Ramos (cell line): ENCODE measurements at regions not wholly inside any gene's neighbourhood (a gene's known extent, or its start where the extent isn't known, plus 50 kb on each side); places are given as distances from the start of the nearest gene placed in this dataset.

ENCODE experiments used
- in situ Hi-C: fragments of 300-500 bp; cut with MboI; formaldehyde crosslinking; loops from one replicate; pipeline ENCODE4 v1.14.3; 2022; ENCODE audit warnings: low sequenced_read_pairs; ENCODE audit not compliant: unreplicated experiment

DNA sequence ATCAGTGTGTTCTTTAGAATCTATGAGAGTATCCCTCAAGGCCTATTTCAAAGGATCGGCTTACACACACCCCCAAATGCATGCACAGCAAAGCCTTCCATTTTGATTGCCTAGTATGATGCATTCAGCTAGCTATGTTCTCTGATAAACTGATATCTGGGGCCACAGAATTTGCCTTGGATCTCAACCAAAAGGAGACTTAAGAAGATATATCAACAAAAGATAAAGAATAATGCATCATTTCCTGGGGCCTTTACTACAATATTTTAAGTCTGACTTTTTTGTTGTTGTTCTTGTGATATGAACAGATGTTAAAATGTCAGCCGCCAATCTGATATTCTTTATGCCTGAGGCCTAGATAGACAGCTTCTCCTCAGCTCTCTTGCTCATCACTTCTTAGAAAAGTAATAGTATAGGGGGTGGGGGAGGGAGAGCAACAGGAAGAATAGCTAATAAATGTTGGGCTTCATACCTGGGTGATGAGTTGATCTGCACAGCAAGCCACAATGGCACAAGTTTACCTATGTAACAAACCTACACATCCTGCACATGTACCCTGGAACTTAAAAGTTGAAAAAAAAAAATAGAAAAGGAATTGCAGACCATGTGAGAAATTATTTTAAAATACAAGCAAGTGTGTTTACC, 792.9 kb upstream of the GHITM start:
- in situ Hi-C loops: no loop called here

DNA sequence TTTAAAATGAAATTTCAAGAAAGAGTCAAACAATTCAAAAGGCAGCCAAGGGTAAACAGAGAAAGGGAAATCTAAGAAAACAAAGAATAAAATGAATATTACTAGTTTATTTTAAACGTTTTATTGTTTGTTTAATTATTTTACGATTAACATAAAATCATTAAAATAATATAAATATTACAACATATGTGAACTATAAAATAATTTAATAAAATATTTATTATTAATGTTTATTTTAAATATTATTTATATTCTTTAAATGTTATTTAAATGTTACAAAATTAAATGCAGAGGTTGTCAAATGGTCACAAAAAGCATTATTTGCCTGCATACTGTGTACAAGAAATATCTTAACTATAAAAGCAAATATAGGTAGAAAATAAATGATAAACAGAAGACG, 786.7 kb upstream of the GHITM start:
- in situ Hi-C loops: no loop called here

- in situ Hi-C loops: no loop called here
Observed at GRCh38 chr10:83354456-83354855, 784.9 kb upstream of the GHITM start.

GRCh38 chr10:83357004-83357403, 782.3 kb upstream of the GHITM start:
- in situ Hi-C loops: no loop called here

GRCh38 chr10:83357627-83358026, 781.7 kb upstream of the GHITM start:
- in situ Hi-C loops: no loop called here

DNA sequence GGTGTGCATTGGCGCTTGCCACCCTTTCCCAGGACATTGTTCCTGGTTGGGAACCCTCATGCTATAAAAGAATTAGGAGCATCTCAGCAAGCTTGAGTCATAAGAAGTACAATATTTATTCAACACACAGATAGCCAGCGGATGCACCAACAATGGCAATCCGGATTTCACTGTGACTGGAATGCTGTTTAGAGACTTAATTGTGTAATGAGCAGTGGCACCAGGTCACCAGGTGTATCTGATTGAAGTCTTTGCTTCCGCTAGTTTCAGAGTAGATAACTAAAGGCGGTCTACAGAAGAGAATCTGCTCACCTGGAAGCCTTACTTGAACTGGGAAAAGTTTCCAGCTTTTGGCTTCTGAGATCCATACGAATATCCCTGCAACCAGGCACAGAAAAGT, 772.3 kb upstream of the GHITM start:
- in situ Hi-C loops: no loop called here

DNA sequence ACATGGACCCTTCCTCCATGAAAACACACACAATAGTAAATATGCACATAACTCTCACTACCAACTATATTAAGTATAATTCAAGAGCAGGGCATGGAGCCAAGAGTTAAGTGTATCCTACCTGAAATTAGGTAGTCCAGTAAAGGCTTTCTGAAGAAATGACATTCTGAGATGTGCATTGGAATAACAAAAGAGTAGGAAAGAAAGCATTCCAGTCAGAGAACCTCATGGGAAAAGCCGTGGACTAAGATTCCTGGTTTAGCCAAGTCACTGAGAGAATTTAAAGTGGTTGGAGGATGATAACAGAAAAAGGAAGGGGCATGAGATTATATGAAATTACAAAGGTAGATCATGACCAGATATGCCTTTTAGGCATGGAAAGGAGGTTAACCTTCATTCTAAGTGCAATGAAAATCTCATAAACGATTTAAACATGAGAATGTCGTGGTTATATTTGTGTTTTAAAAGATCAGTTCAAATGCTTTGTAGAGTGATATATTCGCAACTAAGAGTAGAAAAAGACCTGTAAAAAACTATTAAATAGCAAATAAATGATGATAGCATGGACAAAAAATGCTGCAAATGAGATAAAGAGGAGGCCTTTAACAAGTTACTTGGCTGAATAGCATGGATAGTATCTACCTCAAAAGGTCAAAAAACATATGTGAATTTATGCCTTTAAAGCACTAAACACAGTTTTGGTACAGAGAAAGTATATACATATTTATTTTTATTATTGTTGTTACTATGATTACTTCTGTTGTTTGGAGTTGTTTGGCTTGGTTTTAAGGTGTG, 767.4 kb upstream of the GHITM start:
- in situ Hi-C loops: no loop called here

- in situ Hi-C loops: no loop called here
Observed at GRCh38 chr10:83372646-83373045, 766.7 kb upstream of the GHITM start.

DNA sequence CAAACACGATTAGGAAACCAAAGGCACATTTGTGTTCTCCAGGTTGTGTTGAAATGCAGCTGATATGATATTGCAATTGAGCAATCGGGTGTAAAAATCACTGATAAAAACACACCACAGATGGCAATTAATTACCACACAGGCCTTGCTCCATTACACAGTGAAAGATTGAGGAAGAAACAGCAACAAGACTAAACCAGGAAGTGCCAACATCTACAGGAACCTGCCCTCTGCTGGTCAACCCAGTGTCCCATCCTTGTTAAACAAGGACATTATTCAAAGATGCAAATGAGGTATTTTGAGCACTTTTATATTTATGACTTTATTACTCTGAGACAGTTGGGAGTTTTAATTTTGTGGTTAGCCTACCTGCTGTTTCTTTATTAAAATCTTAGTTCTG, 765.6 kb upstream of the GHITM start:
- in situ Hi-C loops: no loop called here

GRCh38 chr10:83374741-83375140, 764.6 kb upstream of the GHITM start:
- in situ Hi-C loops: no loop called here

DNA sequence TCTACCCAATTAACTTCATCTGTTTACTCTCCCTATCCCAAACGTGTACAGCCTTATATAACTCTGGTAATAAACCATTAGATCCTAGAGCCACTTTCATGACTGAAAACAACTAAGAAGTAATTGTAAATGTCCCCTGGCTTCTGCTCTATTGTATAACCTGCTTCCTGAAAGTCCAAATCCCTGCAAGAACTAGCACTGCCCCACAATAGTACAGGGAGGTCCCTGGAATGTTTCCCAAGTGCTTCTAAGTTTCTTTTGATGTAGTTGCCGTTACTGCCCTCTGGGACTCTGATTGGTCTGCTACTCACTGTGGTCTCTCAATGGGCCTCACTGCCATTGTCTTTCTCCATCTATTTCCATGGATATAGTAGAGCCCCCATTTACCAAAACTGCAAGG, 764.0 kb upstream of the GHITM start:
- in situ Hi-C loops: no loop called here

DNA sequence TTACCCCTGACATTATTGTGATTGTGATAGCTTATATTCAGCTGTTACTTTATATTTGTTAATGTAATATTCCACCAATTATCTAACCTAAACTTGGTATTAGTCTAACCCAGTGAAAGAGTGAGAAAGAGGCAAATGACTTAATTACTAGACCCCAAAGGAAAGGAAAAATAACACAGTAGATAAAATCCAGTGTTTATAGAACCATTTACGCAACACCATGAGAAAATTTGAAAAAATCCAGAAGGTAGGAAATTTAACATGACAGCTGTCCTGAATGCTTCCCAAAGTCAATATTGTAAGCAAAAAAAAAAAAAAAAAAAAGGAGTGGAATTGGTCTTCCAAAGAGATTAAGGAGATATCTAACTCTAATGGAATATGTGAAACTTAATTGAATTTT, 741.5 kb upstream of the GHITM start:
- in situ Hi-C loops: no loop called here

GRCh38 chr10:83410570-83410969, 728.7 kb upstream of the GHITM start:
- in situ Hi-C loops: no loop called here

DNA sequence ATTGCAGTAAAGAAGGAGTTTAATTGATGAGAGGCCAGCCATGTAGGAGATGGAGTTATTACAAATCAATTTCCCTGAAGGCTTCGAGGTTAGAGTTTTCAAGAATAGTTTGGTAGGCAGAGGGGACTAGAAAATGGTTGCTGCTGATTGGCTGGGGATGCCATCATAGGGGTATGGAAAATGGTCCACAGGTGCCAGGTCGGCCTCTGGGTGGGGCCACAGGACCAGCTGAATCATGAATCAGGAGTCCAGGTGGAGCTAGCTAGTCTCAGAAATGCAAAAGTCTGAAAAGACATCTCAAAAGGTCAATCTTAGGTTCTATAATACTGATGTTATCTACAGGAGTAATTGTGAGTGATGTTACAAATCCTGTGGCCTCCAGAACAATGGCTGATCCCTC, 714.0 kb upstream of the GHITM start:
- in situ Hi-C loops: no loop called here

DNA sequence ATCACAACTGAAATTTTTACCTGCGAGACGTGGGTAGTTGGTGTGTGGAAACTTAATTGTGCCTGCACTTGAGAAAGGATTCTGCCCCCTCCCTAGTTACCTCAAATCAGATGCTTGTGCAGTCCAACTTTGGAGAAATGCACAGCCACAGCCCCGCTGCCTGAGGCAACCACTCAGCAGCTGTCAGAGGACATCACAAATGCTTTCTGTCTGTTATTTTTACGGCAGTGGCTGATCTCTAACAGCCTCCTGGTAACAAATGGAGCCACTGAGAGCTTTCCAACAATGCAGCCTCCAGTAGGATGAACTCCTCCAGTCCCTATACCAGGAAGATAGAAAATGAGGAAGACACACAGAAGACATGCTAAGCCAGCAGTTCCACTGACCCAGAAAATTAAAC, 712.2 kb upstream of the GHITM start:
- in situ Hi-C loops: no loop called here

DNA sequence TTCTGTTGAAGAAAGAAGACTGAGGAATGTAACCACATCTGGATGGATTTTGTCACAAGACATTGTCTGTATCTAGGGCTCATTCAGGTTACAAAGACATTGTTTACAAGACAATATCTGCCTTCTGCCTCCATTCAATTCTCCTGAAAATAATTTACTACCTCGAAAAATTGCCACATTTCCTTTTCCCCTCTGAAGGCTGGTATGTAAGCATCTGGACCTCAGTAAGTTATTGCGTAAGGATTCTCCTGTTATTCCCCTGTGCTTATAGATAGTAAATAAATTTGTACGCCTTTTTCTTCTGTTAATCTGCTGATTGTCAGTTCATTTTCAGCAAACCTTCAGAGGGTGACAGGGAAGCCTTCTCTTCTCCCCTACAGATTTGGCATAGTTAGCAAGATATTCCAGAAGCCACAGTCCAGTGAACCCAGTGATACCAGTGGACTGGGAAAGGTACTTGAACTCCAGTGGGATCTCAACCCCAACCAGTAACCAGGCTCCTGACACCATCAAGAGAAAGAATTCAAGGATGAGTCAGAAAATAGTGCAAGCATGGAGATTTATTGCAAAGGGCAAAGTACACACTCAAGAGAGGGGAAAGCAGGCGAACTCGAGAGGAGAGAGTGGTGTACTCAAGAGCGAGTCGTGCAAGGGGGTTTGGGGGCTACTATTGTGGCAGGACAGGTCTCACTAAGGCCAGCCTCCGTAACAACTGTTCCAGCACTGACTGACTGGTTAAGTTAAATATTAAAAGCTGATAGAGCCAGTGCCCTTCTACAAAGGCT, 706.9 kb upstream of the GHITM start:
- in situ Hi-C loops: no loop called here

GRCh38 chr10:83433705-83434104, 705.6 kb upstream of the GHITM start:
- in situ Hi-C loops: no loop called here

DNA sequence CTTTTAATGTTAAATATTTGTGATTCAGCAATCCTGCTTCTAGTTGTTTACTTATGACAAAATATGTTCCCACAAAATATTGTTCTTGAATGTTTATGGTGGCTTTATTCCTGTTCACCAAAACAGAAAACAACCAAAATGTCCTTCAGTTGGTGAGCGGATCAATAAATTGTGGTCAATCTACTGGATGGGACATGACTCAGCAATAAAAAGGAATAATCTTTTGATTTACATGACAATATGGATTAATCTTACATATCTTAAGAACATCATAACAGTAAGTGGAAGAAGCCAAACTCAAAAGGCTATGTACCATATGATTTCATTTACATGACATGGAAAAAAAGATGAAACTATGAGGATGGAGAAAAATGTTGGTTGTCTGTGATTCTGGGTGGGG, 691.3 kb upstream of the GHITM start:
- in situ Hi-C loops: no loop called here

DNA sequence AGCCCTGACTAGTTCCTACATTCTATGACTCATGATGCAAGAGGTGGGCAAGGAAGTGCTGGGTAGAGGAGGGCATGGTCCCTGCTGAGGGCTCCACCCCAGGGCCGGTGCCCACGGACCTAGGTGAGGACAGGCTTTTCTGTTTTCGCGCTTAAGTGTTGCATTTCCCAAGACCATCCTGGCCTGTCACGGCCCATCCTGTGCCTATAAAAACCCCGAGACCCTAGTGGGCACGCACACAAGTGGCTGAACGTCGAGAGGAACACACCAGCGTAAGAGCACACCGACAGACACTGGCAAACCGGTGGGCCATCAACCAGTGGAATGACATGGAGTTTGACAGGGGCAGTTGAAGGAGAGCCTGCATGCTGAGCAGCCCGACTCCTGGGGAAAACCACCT, 680.7 kb upstream of the GHITM start:
- in situ Hi-C loops: no loop called here

- in situ Hi-C loops: no loop called here
Observed at GRCh38 chr10:83459124-83459523, 680.2 kb upstream of the GHITM start.

DNA sequence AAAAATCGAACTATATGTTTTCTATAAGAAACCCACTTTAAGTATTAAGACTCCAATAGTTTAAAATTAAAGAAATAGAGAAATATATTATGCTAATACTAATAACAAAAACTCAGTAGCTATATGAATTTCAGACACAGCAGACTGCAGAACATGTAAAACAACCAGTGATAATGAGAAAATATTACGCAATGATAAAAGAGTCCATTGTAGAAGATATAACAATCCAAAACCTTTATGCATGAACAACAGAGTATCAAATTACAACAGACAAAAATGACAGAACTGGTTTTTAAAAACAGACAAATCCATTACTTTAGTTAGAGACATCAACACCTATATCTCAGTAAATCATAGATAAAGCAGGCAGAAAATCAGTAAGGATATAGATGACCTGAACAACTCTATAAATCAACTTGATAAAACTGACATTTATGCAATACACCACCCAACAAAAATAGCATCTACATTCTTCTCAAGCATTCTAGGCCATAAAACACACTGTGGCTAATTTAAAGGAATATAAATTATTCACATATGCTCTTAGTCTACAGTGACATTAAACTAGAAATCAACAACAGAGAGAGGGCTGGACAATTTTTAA, 669.5 kb upstream of the GHITM start:
- in situ Hi-C loops: no loop called here
